SK-N-SH (cell line): ENCODE measurements at regions not wholly inside any gene's neighbourhood (a gene's known extent, or its start where the extent isn't known, plus 50 kb on each side); places are given as distances from the start of the nearest gene placed in this dataset.

Source experiments
- EZH2phosphoT487 ChIP-seq: fragments of 200-600 bp; sonication (generic); IDR thresholded peaks from 2 replicates; pipeline ENCODE4 v1.6.1; 2017; ENCODE audit warnings: low read depth, mixed run types, mild to moderate bottlenecking, antibody characterized with exemption, moderate library complexity, borderline replicate concordance
- POLR2AphosphoS5 ChIP-seq: IDR thresholded peaks from 2 replicates; pipeline ENCODE4 v1.6.1; 2012; ENCODE audit warnings: low read depth, low read length
- RXRA ChIP-seq: IDR thresholded peaks from 2 replicates; pipeline ENCODE4 v1.4.0; 2012; ENCODE audit warnings: low read depth, mild to moderate bottlenecking, borderline replicate concordance
- SMC3 ChIP-seq: IDR thresholded peaks from 2 replicates; pipeline ENCODE4 v1.6.1; 2012; ENCODE audit warnings: low read depth, low read length, improper control_type of control experiment
- TF ChIP-seq, protein P1 (sequence below): fragments of 200-600 bp; sonication (generic); IDR thresholded peaks from 2 replicates; pipeline ENCODE4 v1.6.1; 2017; ENCODE audit warnings: antibody characterized with exemption, mild to moderate bottlenecking, moderate library complexity
- TF ChIP-seq, protein P2 (sequence below): IDR thresholded peaks from 2 replicates; pipeline ENCODE4 v1.4.0; 2012; ENCODE audit warnings: low read depth

DNA sequence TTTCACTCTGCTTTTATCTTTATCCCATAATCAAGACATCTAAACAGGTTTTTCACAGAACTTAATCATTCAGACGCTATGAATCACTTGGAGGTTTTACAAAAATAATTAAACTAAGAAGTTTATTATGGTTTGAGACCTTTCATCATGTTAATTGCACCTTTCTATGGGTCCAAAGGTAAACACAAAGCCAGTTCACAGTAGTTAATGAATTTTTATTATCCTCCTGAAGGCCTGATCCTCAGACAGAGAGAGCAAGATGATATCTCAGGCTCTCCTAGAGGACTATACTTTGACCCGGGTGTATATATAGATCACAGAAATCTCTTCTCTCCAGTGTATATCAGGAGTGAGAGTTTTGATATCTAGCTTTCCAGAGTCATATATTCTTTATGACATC, 1044.3 kb upstream of the RAG2 start:
- TF ChIP-seq RXRA (no peak), EZH2phosphoT487 (no peak), POLR2AphosphoS5 (no peak), SMC3 (no peak)
- TF ChIP-seq, protein P1, sequence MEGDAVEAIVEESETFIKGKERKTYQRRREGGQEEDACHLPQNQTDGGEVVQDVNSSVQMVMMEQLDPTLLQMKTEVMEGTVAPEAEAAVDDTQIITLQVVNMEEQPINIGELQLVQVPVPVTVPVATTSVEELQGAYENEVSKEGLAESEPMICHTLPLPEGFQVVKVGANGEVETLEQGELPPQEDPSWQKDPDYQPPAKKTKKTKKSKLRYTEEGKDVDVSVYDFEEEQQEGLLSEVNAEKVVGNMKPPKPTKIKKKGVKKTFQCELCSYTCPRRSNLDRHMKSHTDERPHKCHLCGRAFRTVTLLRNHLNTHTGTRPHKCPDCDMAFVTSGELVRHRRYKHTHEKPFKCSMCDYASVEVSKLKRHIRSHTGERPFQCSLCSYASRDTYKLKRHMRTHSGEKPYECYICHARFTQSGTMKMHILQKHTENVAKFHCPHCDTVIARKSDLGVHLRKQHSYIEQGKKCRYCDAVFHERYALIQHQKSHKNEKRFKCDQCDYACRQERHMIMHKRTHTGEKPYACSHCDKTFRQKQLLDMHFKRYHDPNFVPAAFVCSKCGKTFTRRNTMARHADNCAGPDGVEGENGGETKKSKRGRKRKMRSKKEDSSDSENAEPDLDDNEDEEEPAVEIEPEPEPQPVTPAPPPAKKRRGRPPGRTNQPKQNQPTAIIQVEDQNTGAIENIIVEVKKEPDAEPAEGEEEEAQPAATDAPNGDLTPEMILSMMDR: no peak
- TF ChIP-seq, protein P2, sequence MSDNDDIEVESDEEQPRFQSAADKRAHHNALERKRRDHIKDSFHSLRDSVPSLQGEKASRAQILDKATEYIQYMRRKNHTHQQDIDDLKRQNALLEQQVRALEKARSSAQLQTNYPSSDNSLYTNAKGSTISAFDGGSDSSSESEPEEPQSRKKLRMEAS: no peak
